Liver (tissue), 8 donors: ENCODE measurements at regions not wholly inside any gene's neighbourhood (a gene's known extent, or its start where the extent isn't known, plus 50 kb on each side); places are given as distances from the start of the nearest gene placed in this dataset.

Experiments used
- DNase-seq: peaks from one replicate; pipeline ENCODE4 v3.0.0-alpha.2; 2017; ENCODE audit warnings: low spot score
- H3K27ac ChIP-seq, 2 donors: one replicate each; pipeline ENCODE4 v1.7.0; 2013; ENCODE audit warnings: inconsistent platforms in 2 of 2, low read length in 2 of 2, control low read depth in 1 of 2, low read depth in 1 of 2, mild to moderate bottlenecking in 1 of 2
- H3K27me3 ChIP-seq, 4 donors: one replicate each; pipeline versions ENCODE4 v1.6.1 to v1.7.0; 2013; ENCODE audit warnings: low read length in 3 of 4, inconsistent platforms in 1 of 4, mild to moderate bottlenecking in 1 of 4, moderate library complexity in 1 of 4; ENCODE audit not compliant: control insufficient read depth in 4 of 4, insufficient read depth in 4 of 4
- H3K36me3 ChIP-seq, 4 donors: one replicate each; pipeline versions ENCODE4 v1.6.1 to v1.7.0; 2013; ENCODE audit warnings: low read length in 3 of 4, mild to moderate bottlenecking in 3 of 4, low read depth in 1 of 4, moderate library complexity in 1 of 4; ENCODE audit not compliant: control insufficient read depth in 4 of 4, insufficient read depth in 3 of 4
- H3K4me1 ChIP-seq, 4 donors: one replicate each; pipeline versions ENCODE4 v1.6.1 to v1.7.0; 2013; ENCODE audit warnings: low read length in 3 of 4, mild to moderate bottlenecking in 3 of 4, moderate library complexity in 1 of 4; ENCODE audit not compliant: control insufficient read depth in 4 of 4, insufficient read depth in 4 of 4
- H3K4me3 ChIP-seq, 3 donors: one replicate each; pipeline versions ENCODE4 v1.6.1 to v1.7.0; 2013; ENCODE audit warnings: low read length in 3 of 3, control low read depth in 1 of 3, low read depth in 1 of 3, mild to moderate bottlenecking in 1 of 3
- H3K9ac ChIP-seq, 2 donors: one replicate each; pipeline ENCODE4 v1.7.0; 2013; ENCODE audit warnings: low read length in 2 of 2, mild to moderate bottlenecking in 2 of 2, moderate library complexity in 2 of 2, control low read depth in 1 of 2, low read depth in 1 of 2
- H3K9me3 ChIP-seq, 4 donors: one replicate each; pipeline versions ENCODE4 v1.6.1 to v1.7.0; 2013; ENCODE audit warnings: low read length in 3 of 4; ENCODE audit not compliant: control insufficient read depth in 4 of 4
- CTCF ChIP-seq: fragments of 150-350 bp; IDR thresholded peaks from 2 replicates; pipeline ENCODE4 v1.5.1; 2017; ENCODE audit warnings: improper control_type of control experiment, low read depth, low read length; ENCODE audit not compliant: missing input control
- EGR1 ChIP-seq, 2 donors: IDR thresholded peaks; 2 replicates each; pipeline ENCODE4 v1.6.1; 2016 to 2018; ENCODE audit warnings: antibody characterized with exemption in 2 of 2, low read depth in 2 of 2
- FOXA2 ChIP-seq: IDR thresholded peaks from 2 replicates; pipeline ENCODE4 v1.6.1; 2016; ENCODE audit warnings: antibody characterized with exemption
- HNF4A ChIP-seq, 2 donors: conservative IDR thresholded peaks; 2 replicates each; pipeline ENCODE4 v1.6.1; 2016; ENCODE audit warnings: antibody characterized with exemption in 2 of 2, mild to moderate bottlenecking in 2 of 2
- HNF4G ChIP-seq: IDR thresholded peaks from 2 replicates; pipeline ENCODE4 v1.6.1; 2016; ENCODE audit warnings: antibody characterized with exemption
- JUND ChIP-seq, 2 donors: IDR thresholded peaks; 2 replicates each; pipeline ENCODE4 v1.6.1; 2016; ENCODE audit warnings: antibody characterized with exemption in 2 of 2
- NR2F2 ChIP-seq: IDR thresholded peaks from 2 replicates; pipeline ENCODE4 v1.6.1; 2016; ENCODE audit warnings: antibody characterized with exemption
- RAD21 ChIP-seq, 2 donors: IDR thresholded peaks; 2 replicates each; pipeline ENCODE4 v1.6.1; 2016; ENCODE audit warnings: antibody characterized with exemption in 2 of 2, mild to moderate bottlenecking in 2 of 2
- RXRA ChIP-seq, 2 donors: IDR thresholded peaks; 2 replicates each; pipeline ENCODE4 v1.6.1; 2017 to 2018; ENCODE audit warnings: antibody characterized with exemption in 2 of 2, mild to moderate bottlenecking in 1 of 2
- SP1 ChIP-seq: IDR thresholded peaks from 2 replicates; pipeline ENCODE4 v1.6.1; 2018; ENCODE audit warnings: antibody characterized with exemption, mild to moderate bottlenecking
- TAF1 ChIP-seq: conservative IDR thresholded peaks from 2 replicates; pipeline ENCODE4 v1.6.1; 2016; ENCODE audit warnings: antibody characterized with exemption, mild to moderate bottlenecking
- YY1 ChIP-seq: IDR thresholded peaks from 2 replicates; pipeline ENCODE4 v1.6.1; 2016; ENCODE audit warnings: antibody characterized with exemption, mild to moderate bottlenecking
- ZBTB33 ChIP-seq: IDR thresholded peaks from 2 replicates; pipeline ENCODE4 v1.6.1; 2016; ENCODE audit warnings: antibody characterized with exemption
- WGBS: extraction: QIAGEN DNeasy Blood & Tissue Kit; methylation state at CpG from one replicate; pipeline ENCODE4 v1.1.7; 2013; 5-methylcytosine and 5-hydroxymethylcytosine counted together
- TF ChIP-seq, protein P1 (sequence below): IDR thresholded peaks from 2 replicates; pipeline ENCODE4 v1.6.1; 2016; ENCODE audit warnings: antibody characterized with exemption, mild to moderate bottlenecking
- donor health status: healthy.
- donor health status: healthy.
- donor health status: healthy.
- donor health status: healthy.
- donor health status: healthy.

GRCh38 chr16:35733971-35734702 lies 2274.7 kb downstream of the TP53TG3F start:
- no peak for TF ChIP-seq EGR1 (IDR thresholded peaks at IDR 0.05; ENCODE audit: low read depth in 2 of 2)
- TF ChIP-seq RAD21 (IDR thresholded peaks at IDR 0.05), result no peak
- no peak for TF ChIP-seq RXRA (IDR thresholded peaks at IDR 0.05)
- TF ChIP-seq SP1, result no peak
- no peak for TF ChIP-seq ZBTB33
- no peak for TF ChIP-seq YY1
- peak; percentile 28 for DNase-seq

GRCh38 chr16:35734728-35735402 lies 2275.5 kb downstream of the TP53TG3F start:
- no peaks in the 10 kb centered on the region for H3K9me3 ChIP-seq
- no peaks in the 10 kb centered on the region for H3K36me3 ChIP-seq
- no peaks in the 10 kb centered on the region for H3K4me1 ChIP-seq
- TF ChIP-seq, protein P1, sequence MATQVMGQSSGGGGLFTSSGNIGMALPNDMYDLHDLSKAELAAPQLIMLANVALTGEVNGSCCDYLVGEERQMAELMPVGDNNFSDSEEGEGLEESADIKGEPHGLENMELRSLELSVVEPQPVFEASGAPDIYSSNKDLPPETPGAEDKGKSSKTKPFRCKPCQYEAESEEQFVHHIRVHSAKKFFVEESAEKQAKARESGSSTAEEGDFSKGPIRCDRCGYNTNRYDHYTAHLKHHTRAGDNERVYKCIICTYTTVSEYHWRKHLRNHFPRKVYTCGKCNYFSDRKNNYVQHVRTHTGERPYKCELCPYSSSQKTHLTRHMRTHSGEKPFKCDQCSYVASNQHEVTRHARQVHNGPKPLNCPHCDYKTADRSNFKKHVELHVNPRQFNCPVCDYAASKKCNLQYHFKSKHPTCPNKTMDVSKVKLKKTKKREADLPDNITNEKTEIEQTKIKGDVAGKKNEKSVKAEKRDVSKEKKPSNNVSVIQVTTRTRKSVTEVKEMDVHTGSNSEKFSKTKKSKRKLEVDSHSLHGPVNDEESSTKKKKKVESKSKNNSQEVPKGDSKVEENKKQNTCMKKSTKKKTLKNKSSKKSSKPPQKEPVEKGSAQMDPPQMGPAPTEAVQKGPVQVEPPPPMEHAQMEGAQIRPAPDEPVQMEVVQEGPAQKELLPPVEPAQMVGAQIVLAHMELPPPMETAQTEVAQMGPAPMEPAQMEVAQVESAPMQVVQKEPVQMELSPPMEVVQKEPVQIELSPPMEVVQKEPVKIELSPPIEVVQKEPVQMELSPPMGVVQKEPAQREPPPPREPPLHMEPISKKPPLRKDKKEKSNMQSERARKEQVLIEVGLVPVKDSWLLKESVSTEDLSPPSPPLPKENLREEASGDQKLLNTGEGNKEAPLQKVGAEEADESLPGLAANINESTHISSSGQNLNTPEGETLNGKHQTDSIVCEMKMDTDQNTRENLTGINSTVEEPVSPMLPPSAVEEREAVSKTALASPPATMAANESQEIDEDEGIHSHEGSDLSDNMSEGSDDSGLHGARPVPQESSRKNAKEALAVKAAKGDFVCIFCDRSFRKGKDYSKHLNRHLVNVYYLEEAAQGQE, result no peak
- TF ChIP-seq ZBTB33, result no peak
- no peak for TF ChIP-seq EGR1 (IDR thresholded peaks at IDR 0.05; ENCODE audit: low read depth in 2 of 2)
- TF ChIP-seq RAD21 (IDR thresholded peaks at IDR 0.05), result no peak
- no peak for TF ChIP-seq JUND (IDR thresholded peaks at IDR 0.05)
- no peak for TF ChIP-seq HNF4A (conservative IDR thresholded peaks at IDR 0.05)
- no peak for TF ChIP-seq FOXA2
- TF ChIP-seq NR2F2, result no peak
- TF ChIP-seq RXRA (IDR thresholded peaks at IDR 0.05), result no peak
- TF ChIP-seq TAF1, result no peak
- no peak for TF ChIP-seq SP1
- TF ChIP-seq HNF4G, result no peak
- no peak for TF ChIP-seq CTCF
- no peaks in the 10 kb centered on the region for H3K27me3 ChIP-seq
- WGBS, result 66% methylated on average over 18 of the region's 18 CpGs
- H3K9ac ChIP-seq, result no peak overlapping the region
- no peak overlapping the region for H3K27ac ChIP-seq
- peak; percentile 20 for DNase-seq
- no peak overlapping the region for H3K4me3 ChIP-seq

More at GRCh38 chr16:35733971-35734702, 2274.7 kb downstream of the TP53TG3F start:
- H3K27me3 ChIP-seq, result no peaks in the 10 kb centered on the region
- no peak overlapping the region for H3K9ac ChIP-seq
- no peaks in the 10 kb centered on the region for H3K9me3 ChIP-seq
- H3K4me1 ChIP-seq, result no peaks in the 10 kb centered on the region
- no peak overlapping the region for H3K4me3 ChIP-seq
- no peak overlapping the region for H3K27ac ChIP-seq
- WGBS, result 70% methylated on average over 18 of the region's 18 CpGs
- H3K36me3 ChIP-seq, result no peaks in the 10 kb centered on the region
